Panc1 (cell line): ENCODE measurements at regions not wholly inside any gene's neighbourhood (a gene's known extent, or its start where the extent isn't known, plus 50 kb on each side); places are given as distances from the start of the nearest gene placed in this dataset.
"Not testable (repeated sequence)": the region's sequence is repeated elsewhere in the genome, so short reads cannot be mapped to it uniquely, and the experiment has no call there.

Experiments used
- ATAC-seq: fragments of 200-7000 bp; cut with Tn5 transposase; 2 replicates; pipeline ENCODE4 v1.9.1; 2020; ENCODE audit warnings: mild to moderate bottlenecking, moderate library complexity
- BruUV-seq: library from RNA; stranded (reverse); fragments of 400-500 nt; replicated peaks from 2 replicates; lab custom pipeline; 2021; lab: Mats Ljungman, UMichigan
- CTCF ChIA-PET: fragments of 300-600 bp; sonication (Branson Sonifier 250); formaldehyde crosslinking; loops from one replicate; lab custom pipeline; 2022; ENCODE audit warnings: antibody characterized with exemption; lab: Charles Lee
- POLR2A ChIA-PET: fragments of 300-600 bp; sonication (Branson Sonifier 250); formaldehyde crosslinking; loops from one replicate; lab custom pipeline; 2022; ENCODE audit warnings: antibody characterized with exemption; lab: Charles Lee
- DNase-seq: peaks from one replicate; pipeline ENCODE4 v3.0.0-alpha.2; 2010; ENCODE audit warnings: low read depth, low spot score
- H3K27ac ChIP-seq: 2 replicates; pipeline ENCODE4 v1.5.1; 2011; ENCODE audit warnings: mild to moderate bottlenecking, low read length, inconsistent platforms
- H3K27me3 ChIP-seq: fragments of 200-500 bp; sonication (Bioruptor generic); 2 replicates; pipeline ENCODE4 v1.6.0; 2014; ENCODE audit warnings: low read length, inconsistent platforms; ENCODE audit not compliant: control insufficient read depth, insufficient read depth
- H3K36me3 ChIP-seq: fragments of 200-500 bp; sonication (Bioruptor generic); 2 replicates; pipeline ENCODE4 v1.5.1; 2014; ENCODE audit warnings: inconsistent platforms, mild to moderate bottlenecking, low read length, moderate library complexity; ENCODE audit not compliant: control insufficient read depth, insufficient read depth
- H3K4me1 ChIP-seq: 2 replicates; pipeline ENCODE4 v1.5.1; 2011; ENCODE audit warnings: inconsistent platforms, mild to moderate bottlenecking, low read length, moderate library complexity; ENCODE audit not compliant: control insufficient read depth, insufficient read depth
- H3K4me3 ChIP-seq, 2 experiments: 2 replicates each; pipeline ENCODE4 v1.5.1; 2011 to 2012; ENCODE audit warnings: low read depth in 2 of 2, low read length in 2 of 2, mild to moderate bottlenecking in 2 of 2, inconsistent platforms in 1 of 2, moderate library complexity in 1 of 2
- H3K9me3 ChIP-seq: fragments of 200-500 bp; sonication (Bioruptor generic); 2 replicates; pipeline ENCODE4 v1.5.1; 2014; ENCODE audit warnings: low read depth, mild to moderate bottlenecking, inconsistent platforms, low read length, moderate library complexity; ENCODE audit not compliant: control insufficient read depth, insufficient read depth
- POLR2AphosphoS5 ChIP-seq: IDR thresholded peaks from 2 replicates; pipeline ENCODE4 v1.6.1; 2012; ENCODE audit warnings: mild to moderate bottlenecking, low read depth, low read length, moderate library complexity
- REST ChIP-seq, 2 experiments: IDR thresholded peaks; 2 replicates each; pipeline ENCODE4 v1.6.1; 2011 to 2012; ENCODE audit warnings: low read depth in 2 of 2, control low read depth in 1 of 2, low read length in 1 of 2, mild to moderate bottlenecking in 1 of 2, moderate library complexity in 1 of 2; ENCODE audit not compliant: insufficient read depth in 1 of 2
- SIN3A ChIP-seq: IDR thresholded peaks from 2 replicates; pipeline ENCODE4 v1.6.1; 2012; ENCODE audit warnings: low read depth, mild to moderate bottlenecking, low read length, moderate library complexity, borderline replicate concordance; ENCODE audit not compliant: insufficient read depth
- TCF7L2 ChIP-seq: IDR thresholded peaks from 2 replicates; pipeline ENCODE4 v1.6.1; 2011; ENCODE audit warnings: mild to moderate bottlenecking, low read depth, low read length, inconsistent platforms
- in situ Hi-C: cut with HindIII; loops from 2 replicates; pipeline ENCODE4 v1.10.0; 2016; ENCODE audit warnings: low sequenced_read_pairs, low pct_unique_long_range_greater_than_20kb
- intact Hi-C: fragments of 100-400 bp; cut with micrococcal nuclease; formaldehyde crosslinking; loops from one replicate; pipeline ENCODE4 v1.10.0; 2022; ENCODE audit not compliant: unreplicated experiment
- TF ChIP-seq, protein P1 (sequence below): fragments of 450-650 bp; IDR thresholded peaks from 2 replicates; pipeline ENCODE4 v1.5.1; 2017; ENCODE audit warnings: mild to moderate bottlenecking

DNA sequence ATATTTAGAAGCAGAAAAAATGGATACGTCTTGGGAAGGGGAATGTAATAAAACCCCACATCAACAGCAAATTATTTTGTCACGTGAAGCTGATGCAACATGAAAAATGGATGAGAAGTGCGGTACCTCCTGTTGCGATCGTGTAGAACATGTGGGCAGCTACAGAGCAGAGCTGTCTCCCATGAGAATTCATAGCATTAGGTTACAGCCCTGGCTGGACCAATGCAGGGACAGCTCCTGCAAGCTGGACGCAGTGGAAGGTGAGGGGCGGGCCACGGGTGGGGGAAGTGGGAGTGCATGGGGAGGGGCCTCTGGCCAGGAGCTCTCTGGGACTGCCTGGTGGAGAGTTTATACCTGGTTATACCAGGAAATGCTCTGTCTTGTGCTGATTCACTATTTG, 120.3 kb downstream of the GATA3 start:
- intact Hi-C loops (no loop called here), in situ Hi-C loops (no loop called here)
- DNase-seq, result no peak
- no peak for TF ChIP-seq TCF7L2
- TF ChIP-seq, protein P1, sequence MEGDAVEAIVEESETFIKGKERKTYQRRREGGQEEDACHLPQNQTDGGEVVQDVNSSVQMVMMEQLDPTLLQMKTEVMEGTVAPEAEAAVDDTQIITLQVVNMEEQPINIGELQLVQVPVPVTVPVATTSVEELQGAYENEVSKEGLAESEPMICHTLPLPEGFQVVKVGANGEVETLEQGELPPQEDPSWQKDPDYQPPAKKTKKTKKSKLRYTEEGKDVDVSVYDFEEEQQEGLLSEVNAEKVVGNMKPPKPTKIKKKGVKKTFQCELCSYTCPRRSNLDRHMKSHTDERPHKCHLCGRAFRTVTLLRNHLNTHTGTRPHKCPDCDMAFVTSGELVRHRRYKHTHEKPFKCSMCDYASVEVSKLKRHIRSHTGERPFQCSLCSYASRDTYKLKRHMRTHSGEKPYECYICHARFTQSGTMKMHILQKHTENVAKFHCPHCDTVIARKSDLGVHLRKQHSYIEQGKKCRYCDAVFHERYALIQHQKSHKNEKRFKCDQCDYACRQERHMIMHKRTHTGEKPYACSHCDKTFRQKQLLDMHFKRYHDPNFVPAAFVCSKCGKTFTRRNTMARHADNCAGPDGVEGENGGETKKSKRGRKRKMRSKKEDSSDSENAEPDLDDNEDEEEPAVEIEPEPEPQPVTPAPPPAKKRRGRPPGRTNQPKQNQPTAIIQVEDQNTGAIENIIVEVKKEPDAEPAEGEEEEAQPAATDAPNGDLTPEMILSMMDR, result no peak
- TF ChIP-seq REST (IDR thresholded peaks at IDR 0.05; ENCODE audit: insufficient read depth in 1 of 2, low read depth in 2 of 2, low read length in 1 of 2), result no peak
- no peak for TF ChIP-seq POLR2AphosphoS5
- TF ChIP-seq SIN3A, result no peak
- Histone ChIP-seq H3K9me3 (no peaks in the 10 kb centered on the region), H3K27ac (no peak overlapping the region), H3K27me3 (no peaks in the 10 kb centered on the region), H3K4me1 (no peaks in the 10 kb centered on the region), H3K36me3 (no peaks in the 10 kb centered on the region), H3K4me3 (no peak overlapping the region)
- BruUV-seq, result no TSS peak
- CTCF ChIA-PET, result no interaction called here
- POLR2A ChIA-PET, result no interaction called here
- no peak for ATAC-seq

DNA sequence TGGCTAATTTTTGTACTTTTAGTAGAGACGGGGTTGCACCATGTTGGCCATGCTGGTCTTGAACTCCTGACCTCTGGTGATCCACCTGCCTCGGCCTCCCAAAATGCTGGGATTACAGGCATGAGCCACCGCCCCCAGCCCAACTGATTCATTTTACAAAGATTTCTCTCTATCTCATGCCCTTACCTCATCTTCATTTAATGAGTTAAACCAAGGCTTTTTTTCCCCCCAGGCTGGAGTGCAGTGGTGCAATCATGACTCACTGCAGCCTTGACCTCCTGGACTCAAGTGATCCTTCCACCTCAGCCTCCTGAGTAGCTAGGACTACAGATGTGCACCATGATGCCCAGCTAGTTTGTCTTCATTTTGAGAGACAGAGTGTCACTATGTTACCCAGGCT, 123.0 kb downstream of the GATA3 start:
- DNase-seq, H3K4me1 ChIP-seq, POLR2A ChIA-PET, H3K27ac ChIP-seq, H3K9me3 ChIP-seq, ATAC-seq, H3K36me3 ChIP-seq, CTCF ChIA-PET, in situ Hi-C loops, intact Hi-C loops, H3K4me3 ChIP-seq, BruUV-seq, H3K27me3 ChIP-seq: not testable (repeated sequence)

DNA sequence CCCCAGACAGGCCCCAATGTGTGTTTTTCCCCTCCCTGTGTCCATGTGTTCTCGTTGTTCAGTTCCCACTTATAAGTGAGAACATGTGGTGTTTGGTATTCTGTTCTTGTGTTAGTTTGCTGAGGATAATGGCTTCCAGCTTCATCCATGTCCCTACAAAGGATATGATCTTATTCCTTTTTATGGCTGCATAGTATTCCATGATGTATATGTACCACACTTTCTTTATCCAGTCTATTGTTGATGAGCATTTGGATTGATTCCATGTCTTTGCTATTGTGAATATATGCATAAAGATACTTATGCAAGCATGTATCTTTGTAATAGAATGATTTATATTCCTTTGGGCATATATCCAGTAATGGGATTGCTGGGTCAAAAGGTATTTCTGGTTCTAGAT, 125.3 kb downstream of the GATA3 start:
- POLR2A ChIA-PET, H3K4me3 ChIP-seq, intact Hi-C loops, ATAC-seq, in situ Hi-C loops, BruUV-seq, CTCF ChIA-PET, H3K36me3 ChIP-seq, H3K9me3 ChIP-seq, H3K27ac ChIP-seq, DNase-seq, H3K4me1 ChIP-seq, H3K27me3 ChIP-seq: not testable (repeated sequence)
